Choroid plexus epithelial cell (primary cell): ENCODE measurements at regions not wholly inside any gene's neighbourhood (a gene's known extent, or its start where the extent isn't known, plus 50 kb on each side); places are given as distances from the start of the nearest gene placed in this dataset.

ENCODE experiments used
- DNase-seq: peaks from one replicate; pipeline ENCODE4 v3.0.0-alpha.2; 2010; ENCODE audit warnings: low read depth
- H3K4me3 ChIP-seq: 2 replicates; pipeline ENCODE4 v1.5.1; 2011; ENCODE audit warnings: low read depth, mild to moderate bottlenecking, control low read depth, low read length, moderate library complexity
- TF ChIP-seq, protein P1 (sequence below): conservative IDR thresholded peaks from 2 replicates; pipeline ENCODE4 v1.5.1; 2011; ENCODE audit warnings: low read depth, mild to moderate bottlenecking, control low read depth, inconsistent platforms, low read length, moderate library complexity

DNA sequence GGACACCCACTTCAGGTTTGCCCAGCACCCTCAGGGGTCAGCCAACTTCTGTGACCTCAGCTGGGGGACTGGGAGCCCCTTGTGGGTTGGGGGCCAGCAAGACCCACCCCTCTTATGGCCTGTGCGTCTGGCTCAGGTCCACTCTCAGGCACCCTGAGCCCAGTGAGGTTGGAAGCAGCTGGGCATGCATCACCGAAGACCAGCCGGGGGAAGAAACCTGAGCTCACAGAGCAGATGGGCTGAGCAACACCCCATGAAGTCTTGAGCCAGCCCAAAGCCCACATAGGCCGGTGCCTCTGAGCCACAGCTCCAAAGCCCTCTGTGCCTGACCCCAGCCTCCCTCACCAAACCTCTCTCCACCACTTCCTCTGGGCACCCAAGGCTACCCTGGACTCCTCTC lies 166.7 kb downstream of the RBFOX3 start:
- no peak overlapping the region for H3K4me3 ChIP-seq
- no peak for DNase-seq
- TF ChIP-seq, protein P1, sequence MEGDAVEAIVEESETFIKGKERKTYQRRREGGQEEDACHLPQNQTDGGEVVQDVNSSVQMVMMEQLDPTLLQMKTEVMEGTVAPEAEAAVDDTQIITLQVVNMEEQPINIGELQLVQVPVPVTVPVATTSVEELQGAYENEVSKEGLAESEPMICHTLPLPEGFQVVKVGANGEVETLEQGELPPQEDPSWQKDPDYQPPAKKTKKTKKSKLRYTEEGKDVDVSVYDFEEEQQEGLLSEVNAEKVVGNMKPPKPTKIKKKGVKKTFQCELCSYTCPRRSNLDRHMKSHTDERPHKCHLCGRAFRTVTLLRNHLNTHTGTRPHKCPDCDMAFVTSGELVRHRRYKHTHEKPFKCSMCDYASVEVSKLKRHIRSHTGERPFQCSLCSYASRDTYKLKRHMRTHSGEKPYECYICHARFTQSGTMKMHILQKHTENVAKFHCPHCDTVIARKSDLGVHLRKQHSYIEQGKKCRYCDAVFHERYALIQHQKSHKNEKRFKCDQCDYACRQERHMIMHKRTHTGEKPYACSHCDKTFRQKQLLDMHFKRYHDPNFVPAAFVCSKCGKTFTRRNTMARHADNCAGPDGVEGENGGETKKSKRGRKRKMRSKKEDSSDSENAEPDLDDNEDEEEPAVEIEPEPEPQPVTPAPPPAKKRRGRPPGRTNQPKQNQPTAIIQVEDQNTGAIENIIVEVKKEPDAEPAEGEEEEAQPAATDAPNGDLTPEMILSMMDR = no peak

DNA sequence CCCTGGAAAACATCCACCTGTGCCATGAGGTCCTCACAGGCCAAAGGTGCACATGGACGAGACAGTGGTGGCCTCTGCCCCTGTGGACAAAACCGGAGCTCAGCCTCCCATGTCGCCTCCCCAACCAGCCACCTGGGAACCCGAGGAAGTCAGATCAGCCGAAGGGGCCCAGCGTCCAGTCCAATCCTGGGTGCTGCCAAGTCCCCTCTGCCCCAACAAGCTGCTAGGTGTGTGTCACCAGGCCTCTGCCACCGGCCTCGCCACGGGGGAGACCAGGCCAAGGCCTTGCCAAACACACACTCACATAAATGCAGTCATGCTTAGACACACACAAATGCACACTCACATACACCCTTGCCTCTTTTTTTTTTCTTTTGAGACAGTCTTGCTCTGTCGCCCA lies 167.8 kb downstream of the RBFOX3 start:
- H3K4me3 ChIP-seq = no peak overlapping the region
- TF ChIP-seq, protein P1 = no peak
- DNase-seq = no peak

DNA sequence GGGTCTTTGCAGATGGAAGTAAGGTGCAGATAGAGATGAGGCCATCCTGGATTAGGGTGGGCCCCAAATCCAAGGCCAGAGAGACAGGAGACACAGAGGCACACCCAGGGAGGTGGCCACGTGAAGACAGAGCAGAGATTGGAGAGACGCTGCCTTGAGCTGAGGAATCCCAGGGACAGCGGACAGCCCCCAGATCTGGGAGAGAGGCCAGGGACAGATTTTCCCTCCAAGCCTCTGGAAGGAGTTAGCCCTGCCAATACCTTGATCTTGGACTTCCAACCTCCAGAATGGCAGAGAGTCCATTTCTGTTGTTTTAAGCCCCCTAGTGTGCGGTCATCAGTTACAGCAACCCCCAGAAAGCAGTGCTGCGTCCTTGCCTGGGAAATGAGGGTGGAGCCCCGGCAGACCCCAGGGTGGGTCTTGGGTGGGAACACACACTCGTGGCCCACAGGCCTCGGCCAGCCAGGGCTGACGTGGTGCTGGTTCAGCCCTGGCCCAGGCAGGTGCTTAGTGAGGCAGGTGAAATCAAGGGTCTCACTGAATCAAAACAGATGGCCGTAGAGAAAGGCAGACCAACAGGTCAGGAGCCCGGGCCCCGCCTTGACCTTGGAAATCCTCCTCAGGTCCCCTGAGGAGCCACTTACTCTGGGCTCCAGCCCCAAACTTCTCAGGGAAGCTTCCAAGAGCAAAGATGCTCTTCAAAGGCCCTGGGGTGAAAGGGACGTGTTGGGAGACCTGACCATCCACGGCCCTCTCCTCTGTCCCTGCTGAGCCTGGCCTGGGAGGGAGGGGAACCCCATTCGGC lies 169.3 kb downstream of the RBFOX3 start:
- no peak for DNase-seq
- TF ChIP-seq, protein P1 = no peak
- H3K4me3 ChIP-seq = no peak overlapping the region

DNA sequence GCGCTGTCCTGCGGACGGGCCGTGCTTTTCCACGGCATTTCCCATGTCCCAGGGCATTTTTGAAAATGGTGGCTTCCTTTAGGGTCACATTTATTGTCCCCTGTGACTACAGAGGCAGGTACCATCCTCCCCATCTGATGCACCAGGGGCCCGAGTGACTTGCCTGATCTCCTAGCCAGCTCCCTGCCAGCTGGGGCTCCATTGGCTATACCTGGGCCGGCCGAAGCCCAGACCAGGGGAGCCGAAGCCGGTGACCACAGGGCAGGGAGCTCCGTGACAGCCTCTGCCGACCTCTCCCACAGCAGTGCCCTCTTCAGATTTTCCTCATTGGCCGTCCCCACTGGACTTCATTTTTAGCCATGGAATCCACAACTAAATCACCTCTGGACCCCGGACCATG lies 170.6 kb downstream of the RBFOX3 start:
- no peak overlapping the region for H3K4me3 ChIP-seq
- TF ChIP-seq, protein P1 = no peak
- DNase-seq = no peak

DNA sequence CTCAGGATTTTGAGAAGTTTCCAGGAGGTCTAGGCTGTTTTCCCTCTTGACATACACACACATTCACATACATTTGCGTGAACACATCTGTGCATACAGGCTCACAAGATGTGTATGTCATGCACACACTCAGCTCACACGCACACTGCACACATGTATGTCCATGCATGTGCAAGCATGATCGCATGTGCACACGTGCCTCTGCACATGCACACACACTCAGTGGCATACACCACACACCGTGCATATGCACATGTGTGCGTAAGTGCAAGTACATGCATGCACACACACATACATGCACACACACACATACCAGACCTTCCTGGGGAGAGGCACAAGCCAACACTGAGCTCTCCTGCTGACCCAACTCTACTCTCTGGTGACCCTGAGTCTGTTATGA lies 171.4 kb downstream of the RBFOX3 start:
- no peak overlapping the region for H3K4me3 ChIP-seq
- DNase-seq = no peak
- TF ChIP-seq, protein P1 = no peak

DNA sequence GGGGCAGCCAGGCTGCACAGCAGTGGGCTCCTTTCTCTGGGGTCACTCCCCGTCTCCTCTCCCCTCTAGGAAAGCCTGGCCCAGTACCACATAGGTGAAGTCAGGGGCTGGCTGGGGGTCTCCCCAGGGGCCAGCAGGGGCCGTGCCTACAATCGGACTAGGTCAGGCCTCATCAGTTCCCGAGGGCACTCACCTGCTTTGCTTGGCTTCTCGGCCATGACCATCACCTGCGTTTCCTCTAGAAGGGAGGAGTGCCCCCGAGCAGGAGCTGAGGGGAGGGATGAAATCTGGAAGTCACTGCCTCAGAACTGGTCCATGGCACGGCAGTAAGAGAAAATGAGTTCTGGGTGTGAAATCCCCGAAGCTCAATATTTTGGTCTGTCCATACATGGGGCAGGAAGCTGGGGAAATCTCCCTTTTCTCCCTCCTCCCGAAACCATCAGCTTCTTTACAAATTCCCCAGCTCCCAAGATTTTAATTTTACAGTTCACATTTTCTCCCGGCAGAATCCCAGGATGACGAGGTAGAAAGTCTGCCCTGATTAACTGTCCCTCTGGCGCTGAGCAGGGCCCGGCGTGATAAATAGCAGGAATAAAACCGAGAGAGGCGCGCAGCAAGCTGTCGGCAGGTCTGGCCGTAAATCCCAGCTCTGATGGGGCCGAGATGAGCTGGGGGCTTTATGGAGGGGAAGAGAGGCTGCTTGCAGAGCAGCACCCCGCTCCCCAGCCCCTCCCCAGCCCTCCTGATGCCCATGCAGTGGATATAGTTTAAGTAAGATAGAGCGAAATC lies 172.1 kb downstream of the RBFOX3 start:
- TF ChIP-seq, protein P1 = no peak
- H3K4me3 ChIP-seq = no peak overlapping the region
- DNase-seq = no peak
